ENCODE measurements at regions not wholly inside any gene's neighbourhood (a gene's known extent, or its start where the extent isn't known, plus 50 kb on each side); places are given as distances from the start of the nearest gene placed in this dataset.

DNA sequence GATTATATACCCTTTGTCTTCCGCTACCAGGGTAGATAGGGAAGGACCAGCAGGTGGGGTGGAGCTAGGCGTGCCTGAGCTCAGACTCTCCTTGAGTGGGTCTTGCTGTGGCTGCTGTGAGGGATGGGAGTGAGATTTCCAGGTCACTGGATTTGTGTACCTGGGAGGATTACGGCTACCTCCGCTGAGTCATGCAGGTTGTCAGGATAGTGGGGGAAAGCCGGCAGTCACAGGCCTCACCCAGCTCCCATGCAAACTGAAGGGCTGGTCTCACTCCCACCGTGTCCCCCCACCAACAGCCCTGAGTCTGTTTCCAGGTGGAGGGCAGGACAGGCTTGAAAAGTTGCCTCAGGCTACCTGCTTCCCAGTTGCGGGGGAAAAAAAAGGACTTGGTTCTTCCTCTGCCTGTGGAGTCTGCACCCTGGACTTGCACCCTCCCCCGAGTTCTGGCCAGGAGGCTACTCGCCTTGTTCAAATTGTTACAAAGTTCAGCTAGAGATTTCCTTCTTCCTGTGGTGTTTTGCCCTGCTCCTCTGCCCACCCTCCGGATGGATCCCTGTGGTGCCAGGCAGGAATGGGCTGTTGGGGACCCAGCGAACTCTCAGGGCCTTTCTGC, 268.3 kb downstream of the VAPA start:
- no peak for DNase-seq

DNA sequence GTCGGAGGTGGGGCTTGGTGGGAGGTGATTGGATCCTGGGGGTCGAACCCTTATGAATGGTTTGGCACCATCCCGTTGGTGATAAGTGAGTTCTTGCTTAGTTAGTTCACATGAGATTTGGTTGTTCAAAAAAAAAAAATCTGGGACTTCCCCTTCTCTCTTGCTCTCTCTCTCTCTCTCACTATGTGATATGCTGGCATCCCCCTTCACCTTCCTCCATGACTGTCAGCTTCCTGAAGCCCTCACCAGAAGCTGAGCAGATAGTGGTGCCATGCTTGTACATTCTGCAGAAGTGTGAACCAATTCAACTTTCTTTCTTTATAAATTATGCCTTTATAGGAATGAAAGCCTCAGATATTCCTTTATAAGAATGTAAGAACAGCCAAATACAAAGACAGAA, 269.7 kb upstream of the APCDD1 start:
- DNase-seq, result no peak

DNA sequence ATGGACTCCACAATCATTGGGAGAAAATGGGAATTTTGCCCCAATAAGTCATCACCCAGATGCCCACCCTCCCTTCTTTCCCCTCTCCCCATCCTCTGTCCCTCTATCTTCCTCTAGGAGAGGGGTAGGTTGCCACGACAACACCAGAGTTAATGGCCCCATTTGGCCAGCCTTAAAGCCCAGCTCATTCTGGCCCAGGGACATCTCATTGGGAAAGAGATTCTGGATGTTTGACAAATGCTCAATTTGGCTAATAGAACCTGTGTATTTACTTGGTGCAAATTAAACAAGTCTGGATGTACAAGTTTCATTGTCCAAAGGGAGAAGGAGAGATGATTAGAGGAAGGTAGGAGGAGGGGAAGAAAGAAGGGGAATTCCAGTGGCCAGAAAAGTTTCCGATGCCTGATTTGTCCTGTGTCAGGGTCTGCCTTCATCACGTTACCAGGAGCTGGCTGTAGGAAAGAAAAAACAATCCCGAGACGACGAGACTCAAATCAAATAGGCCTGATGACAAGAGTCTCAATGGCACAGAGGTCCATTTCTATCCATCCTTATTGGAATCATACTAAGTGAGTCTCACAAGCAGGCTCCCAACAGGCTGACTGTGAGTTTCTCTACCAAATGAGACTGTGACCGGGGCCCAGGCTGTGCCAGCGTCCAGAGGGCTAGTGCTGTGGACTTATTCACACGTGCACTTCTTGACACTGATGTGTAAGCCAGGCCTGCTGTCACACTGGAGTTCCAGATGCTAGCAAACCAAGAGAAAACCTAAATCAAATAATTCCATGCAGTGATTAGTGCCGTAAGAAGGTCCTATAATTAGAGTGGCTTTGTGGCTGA, 265.2 kb upstream of the APCDD1 start:
- peak in 1 of 2 experiments; percentile 24 for DNase-seq

GRCh38 chr18:10190564-10190963, 263.9 kb upstream of the APCDD1 start:
- no peak for DNase-seq

- DNase-seq, result no peak
Measured at GRCh38 chr18:10193444-10193843, 261.0 kb upstream of the APCDD1 start.

DNA sequence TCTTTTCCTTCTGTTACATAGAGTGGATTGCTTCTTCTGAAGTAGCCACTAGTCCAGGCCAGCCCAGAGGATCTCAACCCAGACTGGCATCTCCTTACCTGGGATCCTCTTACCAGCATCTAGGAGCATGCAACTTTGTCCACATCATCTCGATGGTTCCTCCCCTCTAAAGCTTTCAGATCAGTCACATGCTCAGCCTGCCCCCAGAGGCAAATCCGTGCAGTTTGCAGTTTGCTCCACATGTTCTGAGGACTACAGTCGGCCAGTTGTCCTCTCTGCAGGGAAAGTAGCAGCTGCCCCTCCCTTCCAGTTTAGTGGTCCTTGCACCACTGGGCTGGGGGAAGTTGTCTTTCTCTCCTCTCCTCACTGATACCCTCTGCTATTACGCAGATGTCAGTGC, 259.8 kb upstream of the APCDD1 start:
- DNase-seq, result no peak

DNA sequence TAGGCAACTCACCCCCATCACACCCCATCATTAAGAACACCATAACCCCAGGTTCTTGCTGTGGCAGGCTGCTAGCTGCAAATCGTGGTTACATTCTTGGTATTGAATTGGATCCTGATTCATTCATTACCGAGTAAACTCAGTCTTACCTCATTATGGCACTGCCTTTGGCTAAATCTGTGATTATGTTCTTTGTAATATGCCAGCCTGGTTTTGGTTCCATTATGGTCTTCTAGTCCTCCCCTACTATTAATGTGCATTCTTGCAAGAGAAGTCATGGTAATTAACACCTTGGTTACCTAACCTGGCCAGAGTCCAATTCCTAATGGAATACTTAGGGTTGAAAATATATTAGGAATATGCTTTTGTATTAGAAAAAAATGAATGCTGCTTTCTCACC, 258.9 kb upstream of the APCDD1 start:
- peak; percentile 8 to 63 for DNase-seq

GRCh38 chr18:10197097-10197496, 257.3 kb upstream of the APCDD1 start:
- DNase-seq, result no peak

DNA sequence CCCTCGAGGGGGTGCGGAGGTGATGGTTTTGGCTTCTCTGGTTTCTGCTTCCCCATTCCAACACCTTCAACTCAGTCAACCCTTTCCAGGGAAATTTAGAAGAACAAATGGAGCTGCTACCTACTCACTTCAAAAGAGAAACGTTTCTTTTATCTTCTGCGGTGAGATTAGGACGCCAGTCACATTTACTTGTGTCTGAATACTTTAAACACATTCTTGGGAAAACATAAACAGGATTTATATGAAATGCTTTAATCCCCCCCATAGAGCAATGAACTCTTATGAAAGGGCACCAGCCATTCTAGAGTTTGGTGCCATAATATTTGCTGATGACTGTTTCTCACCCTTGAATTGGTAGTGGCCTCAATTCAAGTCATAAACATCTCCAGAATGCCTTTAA, 253.2 kb upstream of the APCDD1 start:
- DNase-seq, result no peak

- no peak for DNase-seq
Measured at GRCh38 chr18:10201659-10202058, 252.8 kb upstream of the APCDD1 start.

DNA sequence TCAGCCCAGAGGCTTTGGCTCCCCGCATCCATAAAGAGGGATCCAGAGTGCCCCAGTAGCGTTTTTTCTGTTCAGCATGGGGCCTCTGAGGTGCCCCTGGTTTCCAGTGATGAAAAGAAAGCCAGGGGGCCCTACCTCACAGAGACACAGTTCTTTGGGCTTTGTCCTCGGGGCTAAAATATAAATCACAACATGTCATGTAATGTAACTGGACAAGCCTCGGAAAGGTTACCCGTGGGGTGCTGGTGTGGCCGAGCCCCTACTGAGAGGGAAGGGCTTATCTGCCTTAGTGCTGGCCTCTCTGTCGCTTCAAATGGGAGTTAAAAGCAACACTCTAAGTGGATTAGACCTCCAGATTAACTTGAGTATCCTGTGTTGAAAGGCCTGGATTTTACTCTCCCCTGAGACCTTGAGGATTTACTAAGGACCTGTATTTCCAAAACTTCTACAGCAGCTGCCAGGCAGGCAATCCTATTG, 251.6 kb upstream of the APCDD1 start:
- no peak for DNase-seq

DNA sequence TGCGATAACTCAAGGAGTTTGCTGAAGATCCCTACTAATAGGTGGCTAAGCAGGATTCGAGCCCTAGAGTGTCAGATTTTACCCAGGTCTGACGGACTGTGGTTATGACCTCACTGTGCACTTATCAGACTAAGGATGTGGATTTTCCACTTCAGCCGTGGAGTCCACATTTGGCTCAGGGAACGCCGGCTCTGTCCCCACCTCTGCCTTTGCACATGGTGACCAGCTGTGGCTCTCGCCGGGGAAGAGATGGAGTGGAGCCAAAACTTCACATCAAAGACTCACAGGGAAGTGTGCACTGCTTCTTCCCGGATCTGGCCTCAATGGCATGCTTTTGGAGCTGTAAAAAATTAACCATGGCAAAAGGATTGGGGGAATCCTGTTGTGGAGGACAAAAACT, 249.3 kb upstream of the APCDD1 start:
- DNase-seq, result no peak

GRCh38 chr18:10207682-10208345, 246.6 kb upstream of the APCDD1 start:
- no peak for DNase-seq

- DNase-seq, result no peak
Measured at GRCh38 chr18:10209302-10209701, 245.1 kb upstream of the APCDD1 start.

GRCh38 chr18:10210057-10210633, 244.3 kb upstream of the APCDD1 start:
- DNase-seq, result no peak

DNA sequence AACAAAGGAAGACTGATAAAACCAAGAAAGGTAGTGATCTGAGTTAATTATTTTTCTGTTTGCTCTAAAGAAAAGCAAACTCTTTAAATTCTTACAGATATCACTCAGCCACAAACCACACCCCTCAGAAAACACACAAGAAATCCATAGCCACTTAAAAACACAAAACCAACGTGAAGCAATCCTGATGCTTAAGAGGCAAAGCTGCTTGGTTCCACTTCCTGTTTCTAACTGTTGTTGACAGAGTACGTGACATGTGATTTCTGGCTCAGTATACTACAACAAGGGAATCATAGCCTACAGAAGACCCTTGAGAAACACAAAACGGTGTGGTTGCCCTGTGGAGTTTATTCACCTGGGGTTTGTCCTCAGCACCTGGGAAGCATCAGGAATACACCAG, 240.9 kb upstream of the APCDD1 start:
- DNase-seq, result peak in 1 of 2 experiments; percentile 36

DNA sequence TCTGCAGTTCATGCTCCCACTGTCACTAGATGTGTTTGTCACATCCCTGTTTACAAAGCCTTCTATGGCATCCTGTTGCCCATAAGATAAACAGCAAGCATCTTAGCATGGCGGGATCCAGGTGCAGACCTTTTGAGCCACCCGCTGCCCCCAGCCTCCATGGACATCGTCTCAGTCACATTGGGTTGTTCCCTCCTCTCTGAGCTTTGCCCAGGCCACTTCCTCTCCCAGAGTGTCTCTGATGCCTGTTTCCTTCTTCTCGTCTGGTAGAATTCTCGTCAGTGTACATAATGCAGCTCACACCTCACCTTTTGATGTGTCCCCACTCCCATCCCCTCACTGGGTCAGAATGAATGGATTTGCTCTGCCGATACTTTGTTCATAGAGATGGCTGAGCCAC, 239.0 kb upstream of the APCDD1 start:
- no peak for DNase-seq

DNA sequence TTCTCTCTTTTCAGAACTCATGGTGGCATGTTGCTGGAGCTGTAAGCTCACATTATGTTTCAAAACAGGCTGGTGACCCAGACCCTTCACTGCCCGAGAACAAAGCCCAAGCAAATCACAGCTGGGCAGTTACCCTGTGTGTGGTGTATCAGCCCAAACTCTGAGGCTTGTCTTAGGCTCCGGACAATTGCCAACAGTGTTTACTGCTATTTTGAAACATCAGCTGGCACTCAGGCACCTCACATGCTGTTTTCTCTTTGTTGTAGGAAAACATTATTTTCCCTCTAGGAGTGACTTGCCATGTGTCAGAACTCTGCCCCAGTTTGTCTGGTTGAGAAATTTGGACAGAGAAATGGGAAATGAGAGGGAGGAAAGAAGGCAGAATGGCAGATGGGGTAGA, 237.6 kb upstream of the APCDD1 start:
- DNase-seq, result no peak

GRCh38 chr18:10217211-10217610, 237.2 kb upstream of the APCDD1 start:
- DNase-seq, result no peak

DNA sequence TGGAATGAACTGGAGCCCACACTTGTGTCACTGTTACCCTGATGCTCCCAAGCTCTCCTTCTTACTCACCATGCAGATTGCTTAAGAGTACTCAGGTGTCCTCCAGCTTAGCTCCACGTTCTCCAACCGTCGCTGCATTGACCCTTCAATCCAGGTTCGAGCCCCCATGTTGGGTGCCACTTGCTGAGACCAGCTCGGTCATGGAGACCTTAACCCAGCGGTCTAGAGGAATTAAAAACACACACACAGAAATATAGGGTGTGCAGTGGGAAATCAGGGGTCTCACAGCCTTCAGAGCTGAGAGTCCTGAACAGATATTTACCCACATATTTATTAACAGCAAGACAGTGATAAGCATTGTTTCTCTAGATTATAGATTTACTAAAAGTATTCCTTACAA, 229.1 kb upstream of the APCDD1 start:
- no peak for DNase-seq

DNA sequence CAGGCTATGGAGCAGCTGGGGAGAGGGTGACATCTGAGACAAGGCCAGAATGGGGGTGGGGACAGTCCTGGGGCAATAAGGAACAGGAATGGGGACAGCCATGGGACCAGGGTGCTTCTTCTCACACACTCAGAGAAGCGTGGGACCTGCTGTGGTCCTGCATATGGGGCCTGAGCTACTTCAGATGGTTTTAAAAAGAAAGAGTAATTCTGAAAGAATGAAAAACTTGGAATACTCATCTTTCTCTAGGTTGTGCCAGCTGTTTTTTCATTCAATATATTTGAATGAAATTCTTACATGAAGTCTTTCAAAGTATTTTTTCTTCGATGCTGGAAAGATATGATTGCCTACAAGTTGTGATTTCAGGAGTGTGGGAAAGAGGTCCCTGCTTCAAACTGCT, 227.5 kb upstream of the APCDD1 start:
- no peak for DNase-seq

- no peak for DNase-seq
Measured at GRCh38 chr18:10228326-10228725, 226.1 kb upstream of the APCDD1 start.

DNA sequence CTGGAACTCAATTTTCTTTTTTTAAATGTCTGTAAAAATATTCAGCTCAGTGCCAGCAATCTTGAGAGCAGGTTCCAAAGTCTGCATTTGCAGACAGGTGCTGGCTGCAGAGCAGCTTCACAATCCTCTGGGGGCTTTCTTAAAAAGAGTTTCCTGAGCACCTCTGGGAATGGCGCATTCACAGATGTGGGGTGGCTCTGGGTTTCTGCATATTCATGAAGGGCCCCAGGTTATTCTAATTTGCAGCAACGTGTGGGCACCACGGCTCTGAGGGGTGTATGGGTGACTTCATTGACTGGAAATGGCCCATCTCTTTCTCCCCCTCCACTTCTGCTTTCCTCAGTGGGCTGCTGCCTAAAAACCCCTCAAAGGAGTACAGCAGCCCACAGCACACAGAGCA, 225.0 kb upstream of the APCDD1 start:
- no peak for DNase-seq

DNA sequence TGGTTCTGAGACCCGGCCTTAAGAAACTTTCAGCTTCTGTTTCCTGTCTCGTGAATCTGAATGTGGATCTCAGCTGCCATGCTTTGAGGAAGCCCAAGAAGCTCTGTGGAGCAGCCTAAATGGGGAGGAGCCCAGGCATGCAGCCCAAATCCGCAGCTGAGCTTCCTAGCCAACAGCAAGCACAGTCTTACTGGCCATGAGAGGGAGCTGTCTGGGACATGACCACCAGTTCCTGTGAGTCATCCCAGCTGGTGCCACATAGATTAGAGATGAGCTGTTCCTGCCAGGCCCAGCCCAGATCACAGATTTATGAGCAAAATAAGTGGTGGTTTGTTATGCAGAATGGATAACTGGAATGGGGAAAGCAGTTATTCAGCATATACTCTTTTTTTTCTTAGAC, 224.4 kb upstream of the APCDD1 start:
- DNase-seq, result no peak

Measured in NCI-H2081 (cell line).